ENCODE measurements at regions not wholly inside any gene's neighbourhood (a gene's known extent, or its start where the extent isn't known, plus 50 kb on each side); places are given as distances from the start of the nearest gene placed in this dataset.

DNA sequence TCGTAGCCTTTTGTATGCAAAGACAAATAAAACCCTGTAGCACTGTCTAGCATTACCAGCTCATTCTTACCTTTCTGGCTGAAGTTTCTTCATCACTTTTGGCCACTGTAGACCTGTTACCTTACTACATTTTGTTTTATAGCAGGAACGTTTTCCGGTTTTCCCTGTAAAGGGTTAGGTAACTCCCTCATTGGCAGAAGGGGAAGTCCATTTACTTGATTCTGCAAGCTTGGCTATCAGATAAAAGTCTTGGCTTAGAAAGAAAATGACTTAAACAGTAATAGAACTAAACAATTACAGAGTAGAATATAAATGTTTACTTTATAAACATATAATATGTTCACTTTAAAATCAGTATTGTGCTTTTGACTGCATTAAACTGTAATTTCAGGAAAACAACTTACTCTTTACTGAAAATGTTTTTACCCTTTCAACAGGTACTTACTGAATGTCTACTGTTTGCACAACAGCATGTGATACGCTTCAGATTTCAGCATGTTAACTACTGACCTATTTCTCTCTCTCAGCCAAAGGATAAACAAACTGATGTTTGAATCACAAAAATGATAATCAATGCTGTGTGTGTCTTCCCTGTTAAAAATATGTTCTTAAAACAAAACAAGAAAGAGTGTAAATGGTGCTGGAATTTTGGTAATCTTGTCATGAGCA, 67.1 kb downstream of the OTUD1 start:
- TF ChIP-seq EZH2phosphoT487 (IDR thresholded peaks at IDR 0.05; ENCODE audit: borderline replicate concordance, low read length) (no peak), EZH2 (IDR thresholded peaks at IDR 0.05; ENCODE audit: low read length, unreplicated experiment) (no peak)
- TF ChIP-seq, protein P1, sequence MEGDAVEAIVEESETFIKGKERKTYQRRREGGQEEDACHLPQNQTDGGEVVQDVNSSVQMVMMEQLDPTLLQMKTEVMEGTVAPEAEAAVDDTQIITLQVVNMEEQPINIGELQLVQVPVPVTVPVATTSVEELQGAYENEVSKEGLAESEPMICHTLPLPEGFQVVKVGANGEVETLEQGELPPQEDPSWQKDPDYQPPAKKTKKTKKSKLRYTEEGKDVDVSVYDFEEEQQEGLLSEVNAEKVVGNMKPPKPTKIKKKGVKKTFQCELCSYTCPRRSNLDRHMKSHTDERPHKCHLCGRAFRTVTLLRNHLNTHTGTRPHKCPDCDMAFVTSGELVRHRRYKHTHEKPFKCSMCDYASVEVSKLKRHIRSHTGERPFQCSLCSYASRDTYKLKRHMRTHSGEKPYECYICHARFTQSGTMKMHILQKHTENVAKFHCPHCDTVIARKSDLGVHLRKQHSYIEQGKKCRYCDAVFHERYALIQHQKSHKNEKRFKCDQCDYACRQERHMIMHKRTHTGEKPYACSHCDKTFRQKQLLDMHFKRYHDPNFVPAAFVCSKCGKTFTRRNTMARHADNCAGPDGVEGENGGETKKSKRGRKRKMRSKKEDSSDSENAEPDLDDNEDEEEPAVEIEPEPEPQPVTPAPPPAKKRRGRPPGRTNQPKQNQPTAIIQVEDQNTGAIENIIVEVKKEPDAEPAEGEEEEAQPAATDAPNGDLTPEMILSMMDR (conservative IDR thresholded peaks at IDR 0.05; ENCODE audit: low read depth, low read length): no peak
